Liver (tissue), 8 donors: ENCODE measurements at regions not wholly inside any gene's neighbourhood (a gene's known extent, or its start where the extent isn't known, plus 50 kb on each side); places are given as distances from the start of the nearest gene placed in this dataset.

Source experiments
- DNase-seq: peaks from one replicate; pipeline ENCODE4 v3.0.0-alpha.2; 2017; ENCODE audit warnings: low spot score
- H3K27ac ChIP-seq, 2 donors: one replicate each; pipeline ENCODE4 v1.7.0; 2013; ENCODE audit warnings: inconsistent platforms in 2 of 2, low read length in 2 of 2, control low read depth in 1 of 2, low read depth in 1 of 2, mild to moderate bottlenecking in 1 of 2
- H3K27me3 ChIP-seq, 4 donors: one replicate each; pipeline versions ENCODE4 v1.6.1 to v1.7.0; 2013; ENCODE audit warnings: low read length in 3 of 4, inconsistent platforms in 1 of 4, mild to moderate bottlenecking in 1 of 4, moderate library complexity in 1 of 4; ENCODE audit not compliant: control insufficient read depth in 4 of 4, insufficient read depth in 4 of 4
- H3K36me3 ChIP-seq, 4 donors: one replicate each; pipeline versions ENCODE4 v1.6.1 to v1.7.0; 2013; ENCODE audit warnings: low read length in 3 of 4, mild to moderate bottlenecking in 3 of 4, low read depth in 1 of 4, moderate library complexity in 1 of 4; ENCODE audit not compliant: control insufficient read depth in 4 of 4, insufficient read depth in 3 of 4
- H3K4me1 ChIP-seq, 4 donors: one replicate each; pipeline versions ENCODE4 v1.6.1 to v1.7.0; 2013; ENCODE audit warnings: low read length in 3 of 4, mild to moderate bottlenecking in 3 of 4, moderate library complexity in 1 of 4; ENCODE audit not compliant: control insufficient read depth in 4 of 4, insufficient read depth in 4 of 4
- H3K4me3 ChIP-seq, 3 donors: one replicate each; pipeline versions ENCODE4 v1.6.1 to v1.7.0; 2013; ENCODE audit warnings: low read length in 3 of 3, control low read depth in 1 of 3, low read depth in 1 of 3, mild to moderate bottlenecking in 1 of 3
- H3K9ac ChIP-seq, 2 donors: one replicate each; pipeline ENCODE4 v1.7.0; 2013; ENCODE audit warnings: low read length in 2 of 2, mild to moderate bottlenecking in 2 of 2, moderate library complexity in 2 of 2, control low read depth in 1 of 2, low read depth in 1 of 2
- H3K9me3 ChIP-seq, 4 donors: one replicate each; pipeline versions ENCODE4 v1.6.1 to v1.7.0; 2013; ENCODE audit warnings: low read length in 3 of 4; ENCODE audit not compliant: control insufficient read depth in 4 of 4
- EGR1 ChIP-seq, 2 donors: IDR thresholded peaks; 2 replicates each; pipeline ENCODE4 v1.6.1; 2016 to 2018; ENCODE audit warnings: antibody characterized with exemption in 2 of 2, low read depth in 2 of 2
- FOXA1 ChIP-seq: IDR thresholded peaks from 2 replicates; pipeline ENCODE4 v1.6.1; 2016; ENCODE audit warnings: antibody characterized with exemption
- FOXA2 ChIP-seq: IDR thresholded peaks from 2 replicates; pipeline ENCODE4 v1.6.1; 2016; ENCODE audit warnings: antibody characterized with exemption
- GABPA ChIP-seq, 2 donors: IDR thresholded peaks in 1 of 2; conservative IDR thresholded peaks in 1 of 2; 2 replicates each; pipeline ENCODE4 v1.6.1; 2016; ENCODE audit warnings: antibody characterized with exemption in 2 of 2, mild to moderate bottlenecking in 1 of 2, moderate library complexity in 1 of 2
- HNF4A ChIP-seq, 2 donors: conservative IDR thresholded peaks; 2 replicates each; pipeline ENCODE4 v1.6.1; 2016; ENCODE audit warnings: antibody characterized with exemption in 2 of 2, mild to moderate bottlenecking in 2 of 2
- HNF4G ChIP-seq: IDR thresholded peaks from 2 replicates; pipeline ENCODE4 v1.6.1; 2016; ENCODE audit warnings: antibody characterized with exemption
- JUND ChIP-seq, 2 donors: IDR thresholded peaks; 2 replicates each; pipeline ENCODE4 v1.6.1; 2016; ENCODE audit warnings: antibody characterized with exemption in 2 of 2
- NR2F2 ChIP-seq: IDR thresholded peaks from 2 replicates; pipeline ENCODE4 v1.6.1; 2016; ENCODE audit warnings: antibody characterized with exemption
- RAD21 ChIP-seq, 2 donors: IDR thresholded peaks; 2 replicates each; pipeline ENCODE4 v1.6.1; 2016; ENCODE audit warnings: antibody characterized with exemption in 2 of 2, mild to moderate bottlenecking in 2 of 2
- RXRA ChIP-seq, 2 donors: IDR thresholded peaks; 2 replicates each; pipeline ENCODE4 v1.6.1; 2017 to 2018; ENCODE audit warnings: antibody characterized with exemption in 2 of 2, mild to moderate bottlenecking in 1 of 2
- SP1 ChIP-seq: IDR thresholded peaks from 2 replicates; pipeline ENCODE4 v1.6.1; 2018; ENCODE audit warnings: antibody characterized with exemption, mild to moderate bottlenecking
- TAF1 ChIP-seq: conservative IDR thresholded peaks from 2 replicates; pipeline ENCODE4 v1.6.1; 2016; ENCODE audit warnings: antibody characterized with exemption, mild to moderate bottlenecking
- YY1 ChIP-seq: IDR thresholded peaks from 2 replicates; pipeline ENCODE4 v1.6.1; 2016; ENCODE audit warnings: antibody characterized with exemption, mild to moderate bottlenecking
- WGBS: extraction: QIAGEN DNeasy Blood & Tissue Kit; methylation state at CpG from one replicate; pipeline ENCODE4 v1.1.7; 2013; 5-methylcytosine and 5-hydroxymethylcytosine counted together
- TF ChIP-seq, protein P1 (sequence below): IDR thresholded peaks from 2 replicates; pipeline ENCODE4 v1.6.1; 2016; ENCODE audit warnings: antibody characterized with exemption
- TF ChIP-seq, protein P2 (sequence below): IDR thresholded peaks from 2 replicates; pipeline ENCODE4 v1.6.1; 2016; ENCODE audit warnings: antibody characterized with exemption
- TF ChIP-seq, protein P3 (sequence below): fragments of 150-350 bp; IDR thresholded peaks from 2 replicates; pipeline ENCODE4 v1.5.1; 2017; ENCODE audit warnings: improper control_type of control experiment, low read depth, low read length; ENCODE audit not compliant: missing input control
- TF ChIP-seq, protein P4 (sequence below): IDR thresholded peaks from 2 replicates; pipeline ENCODE4 v1.6.1; 2016; ENCODE audit warnings: antibody characterized with exemption
- donor health status: healthy.
- donor health status: healthy.
- donor health status: healthy.
- donor health status: healthy.
- donor health status: healthy.

DNA sequence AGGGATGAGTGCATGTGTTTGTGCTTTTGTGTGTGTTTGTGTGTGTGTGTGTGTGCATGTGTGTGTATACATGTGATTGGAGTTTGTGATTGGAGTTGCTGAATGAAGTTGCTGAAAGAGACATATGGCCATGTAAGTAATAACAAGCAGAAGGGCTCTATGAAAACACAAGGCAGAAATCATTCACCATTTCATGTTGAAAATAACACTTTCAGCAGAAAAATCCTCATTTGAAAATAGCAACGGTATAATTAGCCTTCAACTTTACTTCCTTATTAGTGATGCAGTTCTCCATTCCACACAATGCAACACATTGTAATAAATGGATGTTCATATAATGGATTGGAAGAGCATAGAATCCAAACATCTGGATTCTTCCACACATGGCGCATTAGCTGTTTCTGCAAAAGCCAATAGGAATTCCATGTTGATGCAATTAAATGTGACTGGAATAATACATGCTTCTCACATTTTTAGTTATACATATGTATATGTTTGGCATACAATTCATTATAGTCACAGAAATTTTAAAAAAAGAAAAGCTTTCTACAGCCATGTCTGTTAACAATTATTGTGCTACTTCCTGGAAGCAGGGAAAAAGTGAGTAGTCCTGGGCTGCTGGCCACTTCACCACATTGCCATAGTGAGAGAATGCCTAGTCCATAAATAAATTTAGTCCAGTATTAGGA, 538.0 kb downstream of the LTN1 start:
- no peak overlapping the region for H3K4me3 ChIP-seq
- H3K27ac ChIP-seq, result no peak overlapping the region
- H3K4me1 ChIP-seq, result no peaks in the 10 kb centered on the region
- no peaks in the 10 kb centered on the region for H3K9me3 ChIP-seq
- no peak for DNase-seq
- 79% methylated on average over 2 of the region's 2 CpGs for whole genome bisulfite sequencing
- H3K36me3 ChIP-seq, result no peaks in the 10 kb centered on the region
- no peaks in the 10 kb centered on the region for H3K27me3 ChIP-seq
- no peak for TF ChIP-seq TAF1
- no peak for TF ChIP-seq HNF4A (conservative IDR thresholded peaks at IDR 0.05)
- H3K9ac ChIP-seq, result no peak overlapping the region

DNA sequence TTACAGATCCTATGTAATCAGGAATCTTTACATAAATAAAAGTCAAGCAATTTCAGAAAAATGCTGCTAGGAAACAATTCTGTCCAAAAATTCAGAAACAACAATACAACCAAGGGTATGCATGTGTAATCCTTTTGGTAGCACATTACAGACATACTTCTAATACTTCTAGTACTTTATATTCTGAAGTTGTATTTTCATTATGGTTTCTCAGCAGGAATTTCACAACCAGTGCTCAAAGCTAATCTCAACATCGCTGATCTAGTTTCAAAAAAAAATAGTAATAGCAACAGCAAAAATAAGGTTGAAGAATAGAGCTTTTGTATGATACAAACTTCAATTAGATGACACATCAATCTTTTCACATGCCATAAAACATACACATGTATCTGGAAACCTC, 545.2 kb downstream of the LTN1 start:
- 98% methylated on average over 1 of the region's 1 CpG for WGBS
- H3K4me3 ChIP-seq, result no peak overlapping the region

DNA sequence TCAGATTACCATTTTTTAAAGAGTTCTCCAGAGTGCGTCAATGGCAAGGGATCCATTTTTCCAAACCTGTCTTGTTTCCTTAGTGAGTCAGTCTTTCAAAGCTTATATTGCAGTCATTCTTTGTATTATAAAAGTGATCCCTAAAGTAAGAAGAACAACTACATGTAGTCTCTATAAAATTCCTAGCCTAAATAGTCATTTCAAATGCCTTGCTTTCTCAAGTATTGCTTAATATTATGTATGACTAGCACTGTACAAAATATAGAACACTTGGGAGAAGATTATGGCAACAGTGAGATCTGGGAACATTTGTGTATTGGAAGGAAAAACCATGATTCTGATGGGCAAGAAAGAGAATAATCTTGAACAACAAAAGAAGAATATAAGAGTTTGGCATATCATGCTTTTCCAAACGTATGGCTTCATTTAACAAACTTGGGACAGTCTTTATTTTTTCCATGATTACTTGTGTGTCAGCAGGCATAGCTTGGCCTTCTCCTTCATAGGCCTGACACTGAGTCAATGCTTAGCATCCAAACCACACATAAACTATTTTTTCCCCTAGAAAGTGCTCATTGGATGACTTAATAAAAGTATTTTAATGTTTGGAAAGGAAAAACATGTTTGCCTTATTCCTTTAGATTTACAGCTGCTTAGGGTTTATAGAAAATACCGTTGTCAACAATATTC, 547.4 kb downstream of the LTN1 start:
- Histone ChIP-seq H3K9ac (no peak overlapping the region), H3K27me3 (no peaks in the 10 kb centered on the region), H3K4me1 (no peaks in the 10 kb centered on the region), H3K27ac (no peak overlapping the region), H3K9me3 (no peaks in the 10 kb centered on the region), H3K4me3 (no peak overlapping the region), H3K36me3 (no peaks in the 10 kb centered on the region)
- TF ChIP-seq EGR1 (IDR thresholded peaks at IDR 0.05; ENCODE audit: low read depth in 2 of 2) (no peak), TAF1 (no peak), FOXA2 (no peak), RXRA (IDR thresholded peaks at IDR 0.05) (no peak), YY1 (no peak), RAD21 (IDR thresholded peaks at IDR 0.05) (no peak), SP1 (no peak), NR2F2 (no peak), HNF4G (no peak), HNF4A (conservative IDR thresholded peaks at IDR 0.05) (no peak), JUND (IDR thresholded peaks at IDR 0.05) (no peak), FOXA1 (no peak), GABPA (IDR thresholded peaks at IDR 0.05 in 1 of 2, conservative IDR thresholded peaks at IDR 0.05 in 1 of 2) (no peak)
- TF ChIP-seq, protein P1, sequence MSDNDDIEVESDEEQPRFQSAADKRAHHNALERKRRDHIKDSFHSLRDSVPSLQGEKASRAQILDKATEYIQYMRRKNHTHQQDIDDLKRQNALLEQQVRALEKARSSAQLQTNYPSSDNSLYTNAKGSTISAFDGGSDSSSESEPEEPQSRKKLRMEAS, result no peak
- TF ChIP-seq, protein P2, sequence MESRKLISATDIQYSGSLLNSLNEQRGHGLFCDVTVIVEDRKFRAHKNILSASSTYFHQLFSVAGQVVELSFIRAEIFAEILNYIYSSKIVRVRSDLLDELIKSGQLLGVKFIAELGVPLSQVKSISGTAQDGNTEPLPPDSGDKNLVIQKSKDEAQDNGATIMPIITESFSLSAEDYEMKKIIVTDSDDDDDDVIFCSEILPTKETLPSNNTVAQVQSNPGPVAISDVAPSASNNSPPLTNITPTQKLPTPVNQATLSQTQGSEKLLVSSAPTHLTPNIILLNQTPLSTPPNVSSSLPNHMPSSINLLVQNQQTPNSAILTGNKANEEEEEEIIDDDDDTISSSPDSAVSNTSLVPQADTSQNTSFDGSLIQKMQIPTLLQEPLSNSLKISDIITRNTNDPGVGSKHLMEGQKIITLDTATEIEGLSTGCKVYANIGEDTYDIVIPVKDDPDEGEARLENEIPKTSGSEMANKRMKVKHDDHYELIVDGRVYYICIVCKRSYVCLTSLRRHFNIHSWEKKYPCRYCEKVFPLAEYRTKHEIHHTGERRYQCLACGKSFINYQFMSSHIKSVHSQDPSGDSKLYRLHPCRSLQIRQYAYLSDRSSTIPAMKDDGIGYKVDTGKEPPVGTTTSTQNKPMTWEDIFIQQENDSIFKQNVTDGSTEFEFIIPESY, result no peak
- TF ChIP-seq, protein P3, sequence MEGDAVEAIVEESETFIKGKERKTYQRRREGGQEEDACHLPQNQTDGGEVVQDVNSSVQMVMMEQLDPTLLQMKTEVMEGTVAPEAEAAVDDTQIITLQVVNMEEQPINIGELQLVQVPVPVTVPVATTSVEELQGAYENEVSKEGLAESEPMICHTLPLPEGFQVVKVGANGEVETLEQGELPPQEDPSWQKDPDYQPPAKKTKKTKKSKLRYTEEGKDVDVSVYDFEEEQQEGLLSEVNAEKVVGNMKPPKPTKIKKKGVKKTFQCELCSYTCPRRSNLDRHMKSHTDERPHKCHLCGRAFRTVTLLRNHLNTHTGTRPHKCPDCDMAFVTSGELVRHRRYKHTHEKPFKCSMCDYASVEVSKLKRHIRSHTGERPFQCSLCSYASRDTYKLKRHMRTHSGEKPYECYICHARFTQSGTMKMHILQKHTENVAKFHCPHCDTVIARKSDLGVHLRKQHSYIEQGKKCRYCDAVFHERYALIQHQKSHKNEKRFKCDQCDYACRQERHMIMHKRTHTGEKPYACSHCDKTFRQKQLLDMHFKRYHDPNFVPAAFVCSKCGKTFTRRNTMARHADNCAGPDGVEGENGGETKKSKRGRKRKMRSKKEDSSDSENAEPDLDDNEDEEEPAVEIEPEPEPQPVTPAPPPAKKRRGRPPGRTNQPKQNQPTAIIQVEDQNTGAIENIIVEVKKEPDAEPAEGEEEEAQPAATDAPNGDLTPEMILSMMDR, result no peak
- TF ChIP-seq, protein P4, sequence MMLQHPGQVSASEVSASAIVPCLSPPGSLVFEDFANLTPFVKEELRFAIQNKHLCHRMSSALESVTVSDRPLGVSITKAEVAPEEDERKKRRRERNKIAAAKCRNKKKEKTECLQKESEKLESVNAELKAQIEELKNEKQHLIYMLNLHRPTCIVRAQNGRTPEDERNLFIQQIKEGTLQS, result no peak
- no peak for DNase-seq
- 92% methylated on average over 3 of the region's 3 CpGs for WGBS

More for the DNA sequence above, 545.2 kb downstream of the LTN1 start:
- no peak overlapping the region for H3K9ac ChIP-seq
- no peak for DNase-seq
- no peaks in the 10 kb centered on the region for H3K4me1 ChIP-seq
- no peaks in the 10 kb centered on the region for H3K36me3 ChIP-seq
- no peaks in the 10 kb centered on the region for H3K27me3 ChIP-seq
- no peak overlapping the region for H3K27ac ChIP-seq
- TF ChIP-seq TAF1 (no peak), SP1 (no peak), RXRA (IDR thresholded peaks at IDR 0.05) (no peak), FOXA2 (no peak), GABPA (IDR thresholded peaks at IDR 0.05 in 1 of 2, conservative IDR thresholded peaks at IDR 0.05 in 1 of 2) (no peak), HNF4G (no peak), RAD21 (IDR thresholded peaks at IDR 0.05) (no peak), NR2F2 (no peak), JUND (IDR thresholded peaks at IDR 0.05) (no peak)
- TF ChIP-seq, protein P2, result no peak
- H3K9me3 ChIP-seq, result no peaks in the 10 kb centered on the region
